GM12892 (cell line): ENCODE measurements at regions not wholly inside any gene's neighbourhood (a gene's known extent, or its start where the extent isn't known, plus 50 kb on each side); places are given as distances from the start of the nearest gene placed in this dataset.

Experiments
- POLR2A ChIP-seq: IDR thresholded peaks from 2 replicates; pipeline ENCODE4 v1.6.1; 2011; ENCODE audit warnings: low read depth, low read length, control low read depth
- TAF1 ChIP-seq: IDR thresholded peaks from 2 replicates; pipeline ENCODE4 v1.6.1; 2011; ENCODE audit warnings: low read depth, mild to moderate bottlenecking, control low read depth, low read length, borderline replicate concordance

DNA sequence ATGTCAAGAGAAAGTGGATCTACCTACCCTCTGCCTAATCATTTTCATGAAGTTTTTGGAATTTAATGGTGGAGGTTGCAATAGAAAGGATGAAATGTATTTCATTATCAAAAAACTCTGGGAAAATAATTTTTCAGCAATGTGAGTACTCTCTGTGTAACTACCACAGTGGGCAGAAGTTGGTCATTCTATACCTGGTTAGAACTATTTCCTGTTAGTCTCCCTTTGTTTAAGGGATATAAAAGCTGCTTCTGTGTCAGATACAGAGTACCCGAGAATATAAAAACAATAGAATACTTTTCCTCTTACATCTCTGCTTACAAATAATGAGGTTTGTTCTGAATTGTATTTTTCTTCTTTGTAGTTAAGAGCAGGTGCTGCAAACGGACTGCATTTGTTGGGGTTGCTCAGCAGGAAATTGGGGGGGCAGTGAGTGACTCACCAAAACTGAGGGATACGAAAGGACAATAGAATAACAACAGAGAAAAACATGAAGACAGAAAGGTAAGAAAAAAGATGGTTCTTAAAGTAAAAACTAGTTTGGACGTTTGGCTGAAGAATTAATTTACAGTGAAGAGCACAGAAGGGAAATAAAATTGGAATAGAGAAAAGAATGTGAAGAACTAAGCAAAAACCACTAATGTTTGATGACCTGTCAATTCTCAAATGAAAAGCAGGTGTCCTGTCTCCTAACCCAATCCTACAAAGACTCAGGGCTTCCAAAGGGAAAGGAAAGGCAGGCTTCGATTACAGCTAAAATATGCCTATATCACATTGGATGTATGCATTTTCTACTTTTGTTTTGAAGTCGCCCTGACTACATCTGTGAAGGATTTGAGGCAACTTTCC is 703.1 kb downstream of the RFPL4B start:
- TF ChIP-seq TAF1 (no peak), POLR2A (no peak)
